ENCODE measurements at regions not wholly inside any gene's neighbourhood (a gene's known extent, or its start where the extent isn't known, plus 50 kb on each side); places are given as distances from the start of the nearest gene placed in this dataset.
"Not testable (repeated sequence)": the region's sequence is repeated elsewhere in the genome, so short reads cannot be mapped to it uniquely, and the experiment has no call there.

DNA sequence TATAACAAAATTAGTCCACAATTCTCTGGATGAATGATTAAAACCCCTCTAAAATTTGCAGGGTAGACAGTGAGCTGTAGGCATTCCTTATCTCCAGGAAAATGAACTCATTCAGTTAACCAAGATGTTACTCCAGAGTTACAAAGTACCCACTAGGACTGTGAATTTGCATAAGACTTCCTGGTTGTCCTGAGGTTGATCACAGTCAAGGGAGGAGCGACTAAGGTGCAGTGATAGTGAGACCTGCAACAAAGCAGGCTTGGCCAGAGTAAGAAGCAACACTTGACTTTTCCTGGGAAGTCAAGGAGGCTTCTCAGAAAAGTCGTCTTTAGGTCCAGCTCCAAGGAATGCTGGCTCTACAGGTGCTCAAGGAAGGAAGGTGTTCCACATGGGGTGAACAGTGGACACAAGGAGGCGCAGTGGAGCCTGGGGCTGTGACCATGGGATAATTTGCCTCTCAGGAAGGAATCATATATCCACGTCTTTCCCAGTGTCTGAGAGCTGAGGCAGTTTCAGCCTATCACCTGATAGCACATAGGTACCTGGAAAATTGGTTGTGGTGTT is 821.1 kb upstream of the EEF2KMT start:
- H3K27ac Mint-ChIP-seq, result no peak overlapping the region
- no peaks in the 10 kb centered on the region for H3K4me1 Mint-ChIP-seq (ENCODE audit: low read depth)
- no peak for DNase-seq (ENCODE audit: low spot score)
- no peaks in the 10 kb centered on the region for H3K27me3 Mint-ChIP-seq (ENCODE audit: low read depth)
- no peak overlapping the region for H3K4me3 Mint-ChIP-seq
- H3K36me3 Mint-ChIP-seq (ENCODE audit: low read depth), result no peaks in the 10 kb centered on the region
- H3K9me3 Mint-ChIP-seq, result peaks cover 45% of the 10 kb centered on the region

DNA sequence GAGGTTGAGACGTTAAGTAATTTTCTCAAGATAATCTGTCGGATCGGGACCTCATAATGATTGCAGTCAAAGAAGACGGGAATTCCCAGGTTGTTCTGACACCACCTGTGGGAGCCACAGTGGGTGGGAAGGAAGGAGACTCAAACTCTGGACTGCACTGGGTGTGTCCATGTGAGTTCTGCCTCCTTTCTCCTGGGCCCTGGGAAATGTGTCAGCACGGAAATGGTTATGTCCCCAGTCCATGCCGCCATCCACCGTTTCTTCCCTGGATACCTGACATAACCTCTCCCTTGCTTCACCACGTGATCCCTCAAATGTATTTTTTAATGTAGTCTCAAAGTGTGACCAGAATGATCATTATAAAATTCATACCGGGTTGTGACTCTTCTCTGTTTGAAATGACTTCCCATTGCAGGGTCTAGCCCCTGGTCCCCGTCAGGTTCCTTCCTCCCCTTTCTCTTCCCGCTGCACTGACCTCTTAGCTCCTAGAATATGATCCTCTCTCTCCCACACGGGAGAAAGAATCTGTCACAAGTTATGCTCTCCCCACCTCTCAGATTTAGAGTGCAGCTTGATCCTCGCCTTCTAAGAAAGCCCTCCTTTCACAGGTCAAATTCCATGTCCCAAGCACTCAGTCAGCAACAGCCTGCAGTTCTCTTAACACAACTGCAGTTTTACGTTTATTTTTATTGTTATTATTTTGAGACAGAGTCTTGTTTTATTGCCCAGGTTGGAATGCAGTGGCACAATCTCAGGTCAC is 820.0 kb upstream of the EEF2KMT start:
- H3K9me3 Mint-ChIP-seq, result peaks cover 47% of the 10 kb centered on the region
- H3K36me3 Mint-ChIP-seq (ENCODE audit: low read depth), result no peaks in the 10 kb centered on the region
- no peaks in the 10 kb centered on the region for H3K27me3 Mint-ChIP-seq (ENCODE audit: low read depth)
- no peak for DNase-seq (ENCODE audit: low spot score)
- H3K4me1 Mint-ChIP-seq (ENCODE audit: low read depth), result no peaks in the 10 kb centered on the region
- no peak overlapping the region for H3K27ac Mint-ChIP-seq
- H3K4me3 Mint-ChIP-seq, result no peak overlapping the region

DNA sequence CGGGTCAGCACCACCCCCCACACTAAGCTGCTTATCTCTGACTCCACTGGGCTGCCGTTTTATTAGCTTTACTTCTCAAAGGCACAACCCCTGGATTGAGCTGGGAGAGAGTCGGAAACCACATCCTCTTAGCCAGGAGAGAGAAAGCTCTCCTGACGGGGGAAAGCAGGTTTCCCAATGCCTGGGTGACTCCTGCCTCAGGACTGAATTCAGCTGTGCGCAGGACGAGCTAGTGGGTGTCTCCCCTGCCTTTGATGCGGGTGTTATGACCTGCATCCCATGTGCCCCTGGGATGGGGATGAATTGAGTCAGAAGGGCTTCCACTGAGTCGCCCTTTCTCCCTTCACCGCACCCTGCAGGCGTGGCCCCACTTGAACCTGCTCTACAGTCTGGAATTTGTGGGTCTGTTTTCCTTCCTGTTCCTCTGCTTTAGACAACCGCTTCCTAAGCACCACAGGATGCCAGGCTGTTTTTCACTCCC is 819.2 kb upstream of the EEF2KMT start:
- no peaks in the 10 kb centered on the region for H3K36me3 Mint-ChIP-seq (ENCODE audit: low read depth)
- H3K27ac Mint-ChIP-seq, result no peak overlapping the region
- H3K9me3 Mint-ChIP-seq, result peaks cover 47% of the 10 kb centered on the region
- H3K27me3 Mint-ChIP-seq (ENCODE audit: low read depth), result no peaks in the 10 kb centered on the region
- no peaks in the 10 kb centered on the region for H3K4me1 Mint-ChIP-seq (ENCODE audit: low read depth)
- no peak for DNase-seq (ENCODE audit: low spot score)
- H3K4me3 Mint-ChIP-seq, result no peak overlapping the region

DNA sequence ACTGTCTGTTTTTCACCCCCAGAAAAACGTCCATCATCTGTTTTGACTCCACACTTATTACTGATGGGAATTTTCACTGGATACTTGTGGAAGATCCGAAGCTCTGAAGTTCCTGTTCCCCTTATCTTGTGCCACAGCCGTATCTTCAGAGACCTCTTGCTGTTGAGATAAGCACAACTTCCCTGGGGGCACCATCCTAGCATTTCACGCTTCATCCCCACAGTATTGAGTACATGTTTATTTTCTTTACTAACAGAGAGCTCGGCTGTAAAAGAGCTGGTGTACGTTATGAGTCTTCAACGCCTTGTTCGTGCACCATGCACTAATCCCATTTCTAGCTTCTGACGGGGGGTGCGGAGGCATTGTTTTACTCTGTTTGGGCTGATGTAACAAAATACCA is 813.6 kb upstream of the EEF2KMT start:
- no peak for DNase-seq (ENCODE audit: low spot score)
- no peaks in the 10 kb centered on the region for H3K36me3 Mint-ChIP-seq (ENCODE audit: low read depth)
- H3K9me3 Mint-ChIP-seq, result peaks cover 34% of the 10 kb centered on the region
- no peaks in the 10 kb centered on the region for H3K4me1 Mint-ChIP-seq (ENCODE audit: low read depth)
- no peak overlapping the region for H3K27ac Mint-ChIP-seq
- no peaks in the 10 kb centered on the region for H3K27me3 Mint-ChIP-seq (ENCODE audit: low read depth)
- no peak overlapping the region for H3K4me3 Mint-ChIP-seq

DNA sequence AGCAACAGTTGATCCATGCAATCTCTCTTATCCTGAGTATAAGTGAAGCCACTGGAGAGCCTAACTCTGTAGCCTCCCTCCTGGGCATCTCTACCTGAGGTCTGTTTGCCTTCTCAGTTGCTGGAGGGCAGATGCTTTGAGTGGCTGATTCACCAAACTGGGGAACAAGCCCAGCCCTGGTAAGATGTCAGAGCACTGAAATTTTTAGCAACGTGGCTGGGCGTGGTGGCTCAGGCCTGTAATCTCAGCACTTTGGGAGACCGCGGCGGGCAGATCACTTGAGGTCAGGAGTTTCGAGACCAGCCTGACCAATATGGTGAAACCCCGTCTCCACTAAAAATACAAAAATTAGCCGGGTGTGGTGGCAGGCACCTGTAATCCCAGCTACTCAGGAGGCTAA is 812.0 kb upstream of the EEF2KMT start:
- DNase-seq (ENCODE audit: low spot score); H3K27me3 Mint-ChIP-seq (ENCODE audit: low read depth); H3K4me1 Mint-ChIP-seq (ENCODE audit: low read depth); H3K36me3 Mint-ChIP-seq (ENCODE audit: low read depth); H3K4me3 Mint-ChIP-seq; H3K27ac Mint-ChIP-seq: not testable (repeated sequence)
- peaks cover 31% of the 10 kb centered on the region for H3K9me3 Mint-ChIP-seq

DNA sequence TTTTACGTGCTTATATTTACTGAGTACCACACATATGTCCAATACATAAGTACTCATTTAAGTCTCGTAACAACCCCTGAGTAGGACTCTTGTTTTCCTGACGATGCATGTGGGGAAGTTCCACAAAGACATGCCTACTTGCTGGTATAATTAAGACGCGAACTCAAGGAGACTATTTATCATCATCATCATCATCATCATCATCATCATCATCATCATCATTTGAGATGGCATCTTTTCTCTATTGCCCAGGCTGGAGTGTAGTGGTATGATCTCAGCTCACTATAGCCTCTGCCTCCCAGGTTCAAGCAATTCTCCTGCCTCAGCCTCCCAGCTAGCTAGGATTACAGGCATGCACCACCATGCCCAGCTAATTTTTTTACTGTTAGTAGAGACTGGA is 809.9 kb upstream of the EEF2KMT start:
- Mint-ChIP-seq H3K36me3 (ENCODE audit: low read depth) (no peaks in the 10 kb centered on the region), H3K27me3 (ENCODE audit: low read depth) (no peaks in the 10 kb centered on the region), H3K9me3 (peaks cover 37% of the 10 kb centered on the region), H3K4me3 (no peak overlapping the region), H3K27ac (no peak overlapping the region), H3K4me1 (ENCODE audit: low read depth) (no peaks in the 10 kb centered on the region)
- no peak for DNase-seq (ENCODE audit: low spot score)

DNA sequence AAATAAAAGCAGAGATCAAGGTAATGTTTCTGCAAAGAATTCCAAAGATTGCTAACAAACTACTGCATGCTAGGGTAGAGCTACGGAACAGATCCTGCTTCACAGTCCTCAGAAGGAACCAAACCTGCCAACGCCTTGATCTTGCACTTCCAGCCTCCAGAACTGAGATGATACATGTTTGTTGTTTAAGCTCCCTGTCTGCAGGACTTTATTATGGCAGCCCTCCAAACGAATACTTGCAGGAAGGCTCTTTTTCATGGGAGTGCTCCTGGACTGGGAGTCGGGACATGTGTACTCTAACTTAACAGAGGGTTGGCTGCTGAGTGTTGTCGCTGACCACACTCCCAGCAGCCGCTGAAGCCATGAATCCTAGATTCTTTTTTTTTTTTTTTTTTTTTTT is 808.8 kb upstream of the EEF2KMT start:
- no peaks in the 10 kb centered on the region for H3K27me3 Mint-ChIP-seq (ENCODE audit: low read depth)
- no peak for DNase-seq (ENCODE audit: low spot score)

DNA sequence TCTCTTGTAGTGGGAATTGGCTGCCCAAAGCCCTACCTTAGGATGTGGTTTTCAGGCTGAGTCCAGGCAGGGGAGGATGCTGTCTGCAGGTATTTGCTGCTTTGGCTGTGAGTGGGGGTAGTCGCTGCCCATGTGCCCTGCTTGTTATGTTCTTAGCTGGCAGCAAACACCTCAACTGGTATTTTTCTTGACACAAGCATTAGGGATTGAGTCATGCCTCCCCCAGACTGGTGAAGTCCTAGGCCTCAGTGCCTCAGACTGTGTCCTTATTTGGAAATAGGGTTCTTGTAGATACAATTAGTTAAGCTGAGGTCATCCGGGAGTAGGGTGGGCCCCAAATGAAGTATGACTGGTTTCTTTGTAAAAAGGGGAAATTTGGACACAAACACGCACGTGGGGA is 808.3 kb upstream of the EEF2KMT start:
- no peak overlapping the region for H3K27ac Mint-ChIP-seq
- H3K4me3 Mint-ChIP-seq, result no peak overlapping the region
- peaks cover 38% of the 10 kb centered on the region for H3K9me3 Mint-ChIP-seq
- H3K36me3 Mint-ChIP-seq (ENCODE audit: low read depth), result no peaks in the 10 kb centered on the region
- no peaks in the 10 kb centered on the region for H3K4me1 Mint-ChIP-seq (ENCODE audit: low read depth)
- no peaks in the 10 kb centered on the region for H3K27me3 Mint-ChIP-seq (ENCODE audit: low read depth)
- DNase-seq (ENCODE audit: low spot score), result no peak

More for the DNA sequence above, 808.8 kb upstream of the EEF2KMT start:
- Mint-ChIP-seq H3K4me3 (no peak overlapping the region), H3K4me1 (ENCODE audit: low read depth) (no peaks in the 10 kb centered on the region), H3K9me3 (peaks cover 38% of the 10 kb centered on the region), H3K27ac (no peak overlapping the region), H3K36me3 (ENCODE audit: low read depth) (no peaks in the 10 kb centered on the region)

DNA sequence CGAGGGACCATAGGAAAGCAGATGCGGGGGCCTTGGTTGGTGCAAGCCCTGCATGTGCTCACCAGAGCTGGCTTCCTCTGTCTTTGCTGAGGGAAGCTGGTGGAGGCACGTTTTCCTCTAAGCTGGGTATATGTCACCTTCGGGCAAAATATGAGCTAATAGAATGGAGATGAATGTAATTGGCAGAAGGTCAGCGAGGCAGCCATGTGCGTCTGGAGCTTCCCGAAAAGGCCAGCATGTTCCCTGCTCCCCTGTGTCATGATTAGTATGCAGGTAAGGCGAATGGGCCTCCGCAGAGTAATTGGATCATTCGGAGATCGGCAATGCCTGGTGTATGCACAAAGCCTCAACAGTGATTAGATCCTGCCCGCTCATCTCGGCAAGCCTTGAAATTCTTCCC is 806.2 kb upstream of the EEF2KMT start:
- Mint-ChIP-seq H3K4me1 (ENCODE audit: low read depth) (no peaks in the 10 kb centered on the region), H3K27ac (no peak overlapping the region), H3K36me3 (ENCODE audit: low read depth) (no peaks in the 10 kb centered on the region), H3K4me3 (no peak overlapping the region), H3K27me3 (ENCODE audit: low read depth) (no peaks in the 10 kb centered on the region), H3K9me3 (peaks cover 45% of the 10 kb centered on the region)
- DNase-seq (ENCODE audit: low spot score), result no peak

DNA sequence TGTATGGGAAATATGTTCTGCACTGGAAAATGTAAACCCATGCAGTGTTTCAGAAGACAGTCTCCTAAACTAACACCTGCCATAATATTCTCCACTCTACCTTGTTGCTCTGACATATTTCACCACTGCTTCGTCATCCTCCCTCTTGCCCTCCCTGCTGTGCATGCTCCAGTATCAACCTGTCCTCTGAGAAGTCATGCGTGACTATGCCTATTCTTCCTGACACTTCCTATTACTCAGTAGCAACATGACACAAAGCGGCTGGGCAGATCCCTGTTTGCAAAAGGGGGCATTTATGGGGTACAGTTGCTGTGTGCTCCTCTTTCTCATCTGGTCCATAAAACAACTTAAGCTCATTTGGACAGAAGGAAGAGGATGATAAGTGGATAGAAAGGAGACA is 805.6 kb upstream of the EEF2KMT start:
- H3K27ac Mint-ChIP-seq, result no peak overlapping the region
- no peaks in the 10 kb centered on the region for H3K27me3 Mint-ChIP-seq (ENCODE audit: low read depth)
- no peaks in the 10 kb centered on the region for H3K36me3 Mint-ChIP-seq (ENCODE audit: low read depth)
- H3K4me1 Mint-ChIP-seq (ENCODE audit: low read depth), result no peaks in the 10 kb centered on the region
- H3K9me3 Mint-ChIP-seq, result peaks cover 47% of the 10 kb centered on the region
- DNase-seq (ENCODE audit: low spot score), result no peak
- H3K4me3 Mint-ChIP-seq, result no peak overlapping the region

DNA sequence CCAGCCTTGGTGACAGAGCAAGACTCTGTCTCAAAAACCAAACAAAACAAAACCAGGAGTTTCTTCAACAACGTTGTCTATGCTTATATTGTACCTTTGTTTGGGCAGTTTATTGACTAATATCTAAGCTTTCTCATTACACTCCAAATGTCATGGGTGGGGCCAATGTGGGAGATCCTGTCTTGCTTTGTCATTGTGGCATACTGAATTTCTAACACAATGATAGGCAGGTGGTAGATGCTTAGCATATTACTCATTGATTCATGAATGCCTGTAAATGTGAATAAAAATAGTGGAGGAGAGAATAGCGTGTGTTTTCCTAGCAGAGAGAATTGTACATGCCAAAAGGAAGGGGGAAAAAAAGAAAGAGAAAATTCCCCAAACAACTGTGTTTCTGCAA is 802.5 kb upstream of the EEF2KMT start:
- DNase-seq (ENCODE audit: low spot score), result no peak
- Mint-ChIP-seq H3K9me3 (peaks cover 62% of the 10 kb centered on the region), H3K4me3 (no peak overlapping the region), H3K36me3 (ENCODE audit: low read depth) (no peaks in the 10 kb centered on the region), H3K27ac (no peak overlapping the region), H3K27me3 (ENCODE audit: low read depth) (no peaks in the 10 kb centered on the region), H3K4me1 (ENCODE audit: low read depth) (no peaks in the 10 kb centered on the region)

DNA sequence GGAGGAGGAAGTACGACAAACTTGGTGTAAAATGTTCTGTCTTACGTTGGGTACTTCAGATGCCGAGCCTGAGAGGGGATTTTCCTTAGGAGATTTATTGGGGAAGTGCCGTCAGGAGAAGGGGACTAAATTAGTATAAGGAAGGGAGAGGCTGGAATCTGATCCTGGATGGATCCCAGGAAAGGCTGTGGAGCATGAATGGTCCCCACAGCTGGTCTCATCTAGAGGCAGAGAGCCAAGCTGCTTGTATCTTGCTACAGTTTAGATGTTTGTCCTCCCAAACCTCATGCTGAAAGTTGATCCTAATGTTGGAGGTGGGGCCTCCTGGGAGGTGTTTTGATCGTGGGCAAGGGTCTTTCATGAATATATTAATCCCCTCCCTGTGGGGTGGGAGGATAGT is 798.4 kb upstream of the EEF2KMT start:
- Mint-ChIP-seq H3K9me3 (peaks cover 61% of the 10 kb centered on the region), H3K4me1 (ENCODE audit: low read depth) (no peaks in the 10 kb centered on the region)

DNA sequence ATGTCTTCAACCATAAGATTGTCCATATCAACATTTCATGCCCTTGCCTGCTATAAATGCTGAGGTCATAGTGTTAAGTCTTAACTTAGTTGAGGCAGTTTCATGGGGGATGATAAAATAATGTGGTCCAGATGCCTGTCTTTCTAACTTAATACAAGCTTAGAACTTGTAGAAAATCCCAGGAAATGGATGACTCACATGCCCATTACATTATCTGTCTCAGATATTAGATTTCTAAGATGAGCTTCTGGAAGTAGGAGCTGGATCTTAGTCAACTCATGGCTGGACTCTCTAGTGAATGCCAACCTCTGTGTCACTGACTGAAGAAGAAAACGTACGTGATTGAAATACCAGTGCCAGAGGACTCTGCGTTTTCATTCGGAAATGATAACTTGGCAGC is 797.5 kb upstream of the EEF2KMT start:
- H3K4me1 Mint-ChIP-seq (ENCODE audit: low read depth), result no peaks in the 10 kb centered on the region
- no peaks in the 10 kb centered on the region for H3K27me3 Mint-ChIP-seq (ENCODE audit: low read depth)
- H3K36me3 Mint-ChIP-seq (ENCODE audit: low read depth), result no peaks in the 10 kb centered on the region
- H3K4me3 Mint-ChIP-seq, result no peak overlapping the region
- no peak overlapping the region for H3K27ac Mint-ChIP-seq
- H3K9me3 Mint-ChIP-seq, result peaks cover 57% of the 10 kb centered on the region
- DNase-seq (ENCODE audit: low spot score), result no peak

More for the DNA sequence above, 798.4 kb upstream of the EEF2KMT start:
- H3K4me3 Mint-ChIP-seq, result no peak overlapping the region
- H3K36me3 Mint-ChIP-seq (ENCODE audit: low read depth), result no peaks in the 10 kb centered on the region
- no peak overlapping the region for H3K27ac Mint-ChIP-seq
- H3K27me3 Mint-ChIP-seq (ENCODE audit: low read depth), result no peaks in the 10 kb centered on the region
- no peak for DNase-seq (ENCODE audit: low spot score)

DNA sequence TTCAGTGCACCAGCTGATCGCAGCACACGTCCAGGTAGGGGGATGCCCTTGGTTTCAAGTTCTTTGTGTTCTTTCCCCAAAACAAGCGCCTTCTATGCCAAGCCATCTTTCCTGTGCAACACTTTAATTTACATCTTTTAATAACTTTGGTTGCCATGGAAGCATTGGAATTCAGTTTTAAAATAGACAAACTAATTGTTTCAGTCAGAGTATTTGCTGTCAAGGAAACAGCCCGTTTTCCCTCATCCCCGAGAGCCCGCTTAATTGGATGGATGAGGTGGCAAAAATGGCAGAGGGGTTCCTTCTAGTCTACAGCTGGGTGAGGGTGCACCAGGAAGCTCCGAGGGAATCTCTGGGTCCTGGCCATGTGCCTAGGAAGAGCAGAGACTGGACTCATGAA is 793.7 kb upstream of the EEF2KMT start:
- Mint-ChIP-seq H3K4me1 (ENCODE audit: low read depth) (no peaks in the 10 kb centered on the region), H3K27ac (no peak overlapping the region), H3K27me3 (ENCODE audit: low read depth) (no peaks in the 10 kb centered on the region), H3K9me3 (peaks cover 47% of the 10 kb centered on the region), H3K36me3 (ENCODE audit: low read depth) (no peaks in the 10 kb centered on the region), H3K4me3 (no peak overlapping the region)
- no peak for DNase-seq (ENCODE audit: low spot score)

DNA sequence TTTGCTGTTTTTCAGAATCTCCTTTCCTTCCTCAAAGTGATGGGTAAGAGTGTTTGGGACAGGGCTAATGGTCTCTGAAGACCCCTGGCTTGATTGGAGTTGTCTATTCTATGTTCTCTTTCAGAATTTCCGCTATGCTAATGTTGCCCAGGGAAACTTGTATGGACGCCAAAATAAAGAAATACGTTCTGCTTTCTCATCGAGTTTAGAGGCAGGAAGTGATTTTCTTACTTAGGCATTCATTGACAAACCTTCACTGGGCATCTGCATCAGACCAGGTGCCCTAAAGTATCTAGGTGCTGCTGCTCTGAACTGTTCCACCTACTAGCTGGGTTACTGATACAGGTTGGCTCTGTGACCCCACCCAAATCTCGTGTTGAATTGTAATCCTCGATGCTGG is 787.9 kb upstream of the EEF2KMT start:
- Mint-ChIP-seq H3K4me3 (no peak overlapping the region), H3K27ac (no peak overlapping the region), H3K4me1 (ENCODE audit: low read depth) (no peaks in the 10 kb centered on the region), H3K27me3 (ENCODE audit: low read depth) (no peaks in the 10 kb centered on the region), H3K9me3 (peaks cover 24% of the 10 kb centered on the region), H3K36me3 (ENCODE audit: low read depth) (no peaks in the 10 kb centered on the region)
- no peak for DNase-seq (ENCODE audit: low spot score)

Measured in T-helper 2 cell treated with Interferon-gamma antibody and Interleukin-4, amounts not matched to agents 5 μg/mL and 100 μg/mL, for 36 hours (primary cell).